Glomerular visceral epithelial cell (primary cell): ENCODE measurements at regions not wholly inside any gene's neighbourhood (a gene's known extent, or its start where the extent isn't known, plus 50 kb on each side); places are given as distances from the start of the nearest gene placed in this dataset.

ENCODE experiments used
- DNase-seq: peaks from one replicate; pipeline ENCODE4 v3.0.0-alpha.2; 2016; ENCODE audit errors: extremely low spot score

DNA sequence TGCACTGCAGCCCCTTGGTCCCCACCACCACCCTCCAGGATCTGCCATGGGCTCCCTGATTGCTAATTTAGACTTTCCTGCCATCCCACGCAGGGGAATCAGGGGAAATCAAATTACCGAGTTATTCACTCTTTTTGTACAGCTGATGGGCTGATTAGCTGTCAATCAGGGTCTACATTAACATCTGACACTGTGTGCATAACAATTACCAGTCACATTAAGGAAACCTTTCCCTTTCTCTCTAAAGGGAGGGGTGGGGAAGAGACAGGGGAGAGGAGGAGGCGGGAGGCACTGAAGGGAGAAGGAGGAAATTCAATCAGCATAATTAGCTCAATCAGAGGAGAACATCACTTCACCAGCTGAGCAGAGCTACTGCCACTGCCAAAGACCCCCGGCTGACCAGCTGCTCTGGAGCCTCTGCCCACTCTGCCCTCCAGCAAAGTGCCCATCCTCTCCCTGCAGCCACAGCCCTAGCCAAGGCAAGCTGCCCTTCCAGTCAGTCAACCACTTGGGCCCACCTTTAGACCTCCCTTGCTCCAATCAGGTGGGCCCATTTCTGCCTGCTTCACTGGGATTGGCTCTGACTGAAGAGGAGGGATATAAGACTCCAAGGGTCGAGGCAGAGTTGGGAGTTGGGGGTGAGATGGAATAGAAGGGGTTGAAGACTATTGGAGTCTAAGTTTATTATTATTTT is 199.3 kb upstream of the ZC3H12A start:
- DNase-seq: no peak

- DNase-seq: no peak
Observed at GRCh38 chr1:37277366-37277765, 197.0 kb upstream of the ZC3H12A start.

- DNase-seq: no peak
Observed at GRCh38 chr1:37281354-37281753, 193.0 kb upstream of the ZC3H12A start.

GRCh38 chr1:37282764-37283163 is 191.6 kb upstream of the ZC3H12A start:
- no peak for DNase-seq

- DNase-seq: no peak
Observed at GRCh38 chr1:37284053-37284452, 190.3 kb upstream of the ZC3H12A start.

DNA sequence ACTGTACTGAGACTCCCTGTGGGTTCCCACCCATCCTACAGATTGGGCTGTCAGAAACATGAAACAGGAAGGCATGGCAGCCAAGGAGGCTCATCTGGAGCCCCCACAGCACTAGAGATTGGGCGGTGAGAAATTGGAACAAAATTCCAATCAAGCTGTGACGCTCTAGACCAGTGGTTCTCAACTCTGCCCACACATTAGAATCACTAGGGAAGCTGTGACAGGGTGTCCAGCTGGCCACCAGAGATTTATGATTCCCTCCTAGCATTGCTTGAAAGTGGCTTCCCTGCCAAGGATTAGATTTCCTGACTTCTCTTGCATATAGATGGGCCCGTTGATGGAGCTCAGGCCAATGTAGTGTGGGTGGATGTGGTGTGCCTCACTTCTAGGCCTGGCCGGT is 187.5 kb upstream of the ZC3H12A start:
- DNase-seq: no peak

DNA sequence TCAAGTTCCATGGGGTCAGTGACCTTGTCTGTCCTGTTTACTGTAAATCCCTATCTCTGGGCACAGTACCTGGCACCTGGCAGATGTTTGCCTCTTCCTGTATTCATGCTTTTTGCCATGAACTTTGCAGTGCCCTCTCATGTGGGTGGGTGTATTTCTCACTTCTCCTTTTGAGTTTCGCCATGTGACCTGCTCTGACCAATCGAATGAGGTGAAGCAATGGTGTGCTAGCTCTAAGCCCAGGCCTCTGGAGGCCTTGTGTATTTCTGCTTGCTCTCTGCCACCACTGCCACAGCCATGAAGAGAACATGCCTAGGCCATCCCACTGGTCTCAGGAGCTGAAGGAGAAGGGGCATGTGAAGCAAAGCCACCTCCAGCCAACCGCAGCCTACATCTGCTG is 185.5 kb upstream of the ZC3H12A start:
- DNase-seq: no peak

GRCh38 chr1:37290718-37291117 is 183.7 kb upstream of the ZC3H12A start:
- DNase-seq: no peak

DNA sequence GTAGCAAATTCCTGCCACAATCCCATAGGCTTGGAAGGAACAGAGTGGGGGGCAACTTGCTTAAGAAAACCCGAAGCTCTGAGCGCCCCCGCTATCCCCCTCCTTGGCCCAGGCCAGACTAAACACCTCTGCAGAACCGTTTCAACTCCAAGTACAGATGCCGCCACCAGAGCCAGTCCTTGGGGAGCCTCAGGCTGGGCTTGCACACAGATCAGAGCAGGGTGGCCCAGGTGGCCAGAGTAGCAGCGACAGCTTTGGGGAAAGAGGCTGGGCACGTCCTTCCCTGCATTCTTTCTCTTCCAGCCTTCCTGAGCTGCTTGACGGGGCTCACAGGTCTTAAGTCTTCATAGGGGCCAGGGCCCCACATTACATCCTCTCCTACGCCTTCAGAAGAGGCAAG is 181.6 kb upstream of the ZC3H12A start:
- DNase-seq: no peak

DNA sequence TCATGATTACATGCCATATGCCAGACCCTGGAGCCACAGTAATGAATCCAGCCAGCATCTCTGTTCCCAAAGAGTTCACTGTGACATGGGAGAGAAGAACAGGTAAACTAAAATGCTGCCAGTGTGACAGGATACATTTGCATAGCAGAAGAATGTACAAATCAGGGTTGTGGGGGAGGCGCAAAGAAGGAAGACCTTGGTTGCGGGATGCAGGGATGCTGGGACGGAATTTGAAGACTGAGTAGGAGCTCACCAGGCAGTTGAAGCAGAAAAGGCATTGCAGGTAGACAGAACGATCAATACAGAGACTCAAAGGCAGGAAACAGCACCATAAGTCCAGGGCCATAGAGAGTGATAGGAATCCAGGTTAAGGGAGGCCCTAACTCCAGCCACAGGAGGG is 180.3 kb upstream of the ZC3H12A start:
- no peak for DNase-seq

GRCh38 chr1:37294529-37294928 is 179.9 kb upstream of the ZC3H12A start:
- DNase-seq: no peak

DNA sequence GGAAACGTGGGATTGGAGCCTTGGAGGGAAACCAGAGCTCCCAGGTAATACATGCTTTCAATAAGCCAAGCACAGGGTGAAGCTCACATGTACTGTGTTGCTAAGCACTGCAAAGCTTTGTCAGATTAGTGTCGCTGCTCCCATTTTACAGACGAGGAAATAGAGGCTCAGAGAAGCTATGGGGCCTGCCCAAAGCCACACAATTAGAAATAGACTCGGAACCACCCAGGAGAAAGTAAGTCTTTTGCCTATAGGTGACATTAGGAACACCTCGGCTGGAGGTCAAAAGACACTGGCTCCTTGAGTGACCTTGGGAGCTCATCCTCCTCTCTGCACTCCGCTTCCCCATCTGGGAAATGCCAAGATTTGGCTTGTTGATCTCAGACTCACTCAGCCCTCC is 175.6 kb upstream of the ZC3H12A start:
- DNase-seq: no peak

- DNase-seq: no peak
Observed at GRCh38 chr1:37299216-37299615, 175.2 kb upstream of the ZC3H12A start.

DNA sequence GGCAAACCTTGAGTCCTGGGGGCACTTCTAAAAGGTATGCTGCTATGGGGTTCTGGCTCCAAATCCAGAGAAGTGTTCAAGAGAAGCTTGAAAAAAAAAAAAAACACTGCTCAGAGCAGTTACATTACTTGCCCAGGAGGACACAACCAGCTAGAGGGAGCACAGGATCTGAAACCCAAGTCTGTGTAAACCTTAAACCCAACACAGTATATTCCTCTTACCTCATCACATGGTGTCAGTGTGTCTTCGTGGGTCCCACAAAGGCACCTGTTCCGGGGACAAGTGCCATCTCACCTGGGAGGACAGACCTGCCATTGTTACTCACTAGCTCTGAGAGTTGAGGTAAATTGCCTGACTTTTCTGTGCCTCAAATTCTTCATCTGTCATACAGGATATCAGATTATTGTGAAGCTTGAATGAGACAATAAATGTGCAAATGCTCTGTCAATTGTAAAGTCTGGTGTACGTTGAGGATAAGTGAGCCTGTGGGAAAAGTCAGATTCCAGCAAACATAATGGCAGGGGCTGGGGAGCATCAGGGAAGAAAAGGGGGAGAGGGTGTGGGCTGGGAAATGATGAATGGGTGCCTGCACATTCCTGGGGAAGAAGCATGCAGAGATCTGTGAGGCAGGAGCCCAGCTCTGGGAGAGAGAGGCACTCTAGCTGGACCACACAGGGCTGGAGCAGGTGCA is 170.4 kb upstream of the ZC3H12A start:
- no peak for DNase-seq

DNA sequence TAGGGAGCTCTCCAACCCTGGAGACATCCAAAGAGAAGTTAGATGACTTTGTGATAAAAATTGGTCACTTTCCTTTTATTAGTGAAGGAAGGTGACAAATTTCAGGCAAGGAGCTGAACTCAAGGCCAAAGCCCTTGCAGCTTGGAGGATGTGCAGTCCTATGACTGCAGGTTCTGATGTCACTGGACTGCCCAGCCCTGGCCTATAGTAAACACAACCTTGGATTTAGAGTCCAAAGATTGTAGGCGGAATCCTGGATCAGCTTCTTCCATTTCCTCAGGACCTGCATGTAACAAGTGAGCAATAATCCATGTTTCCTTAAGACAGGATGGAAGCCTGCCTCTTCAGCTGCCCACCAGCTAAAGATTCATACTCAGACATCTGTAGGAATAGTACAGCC is 169.3 kb upstream of the ZC3H12A start:
- DNase-seq: no peak

GRCh38 chr1:37305841-37306240 is 168.5 kb upstream of the ZC3H12A start:
- DNase-seq: no peak

GRCh38 chr1:37306461-37306860 is 167.9 kb upstream of the ZC3H12A start:
- DNase-seq: no peak

GRCh38 chr1:37306871-37307270 is 167.5 kb upstream of the ZC3H12A start:
- DNase-seq: no peak

DNA sequence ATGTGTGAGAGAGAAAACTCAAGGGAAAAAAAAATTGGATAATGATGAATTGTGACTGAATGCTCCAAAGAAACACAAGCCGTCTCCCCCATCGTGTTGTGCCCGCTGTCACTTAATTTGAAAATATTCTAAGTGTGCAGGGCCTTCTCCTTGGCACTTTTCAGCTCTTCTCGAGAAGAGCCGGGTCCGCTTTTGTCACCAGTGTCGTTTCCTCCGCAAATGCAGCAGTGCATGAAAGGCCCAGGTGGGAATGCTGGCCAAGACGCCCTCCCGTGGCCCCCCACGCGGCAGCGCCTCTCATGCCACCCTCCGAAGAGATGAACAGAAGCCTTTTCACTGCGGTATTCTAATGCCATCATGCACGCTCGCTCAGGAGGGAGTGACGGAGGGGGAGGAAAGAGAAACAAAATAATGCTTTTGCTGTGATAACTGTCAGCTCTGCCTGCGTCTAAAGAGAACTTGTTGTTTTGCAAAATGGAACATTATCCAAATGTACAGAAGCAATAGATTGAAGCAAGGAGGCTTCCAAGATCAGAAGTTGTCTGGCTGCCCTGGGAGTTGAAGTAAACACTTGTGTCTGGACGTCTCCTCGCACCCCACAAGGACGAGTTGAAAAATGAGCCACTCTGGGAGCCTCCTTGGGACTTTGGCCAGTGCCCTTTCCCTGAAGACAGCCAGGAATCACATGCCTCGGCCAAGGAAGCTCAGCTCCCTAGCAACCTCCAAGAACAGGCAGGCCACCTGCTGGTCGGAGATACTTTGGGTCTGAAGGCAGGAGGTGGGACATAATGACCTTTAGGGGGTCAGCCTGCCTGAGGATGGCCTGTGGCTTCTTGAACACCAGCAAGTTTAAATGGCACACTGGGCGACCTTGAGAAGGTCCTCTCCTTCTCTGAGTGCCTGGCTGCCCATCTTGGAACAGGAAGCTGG is 166.1 kb upstream of the ZC3H12A start:
- DNase-seq: no peak

- no peak for DNase-seq
Observed at GRCh38 chr1:37309574-37309973, 164.8 kb upstream of the ZC3H12A start.

- no peak for DNase-seq
Observed at GRCh38 chr1:37310064-37310463, 164.3 kb upstream of the ZC3H12A start.

DNA sequence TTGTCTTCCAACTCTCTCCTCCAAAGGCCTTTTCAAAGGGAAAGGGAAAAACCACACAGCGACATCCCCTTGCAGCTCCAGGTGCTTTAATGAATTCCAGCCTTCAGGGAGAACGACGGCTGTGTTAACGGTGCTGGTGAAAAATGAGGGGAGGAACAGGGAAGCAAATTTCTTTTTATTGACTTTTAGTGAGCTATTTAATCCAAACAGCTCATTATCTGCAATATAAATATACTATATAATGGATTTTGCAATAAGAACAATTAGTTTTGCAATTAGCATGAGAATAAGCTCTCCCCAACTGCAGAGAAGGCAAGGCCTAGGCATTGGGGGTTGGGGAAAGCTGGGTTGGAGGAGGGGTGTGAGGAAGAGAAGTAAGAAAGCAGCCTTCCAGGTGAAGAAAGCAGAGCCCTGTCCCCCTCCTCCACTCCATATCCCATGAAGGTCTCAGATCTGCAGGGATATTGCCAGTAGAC is 159.0 kb upstream of the ZC3H12A start:
- no peak for DNase-seq
